Mucosa of descending colon (tissue), 3 donors: ENCODE measurements at regions not wholly inside any gene's neighbourhood (a gene's known extent, or its start where the extent isn't known, plus 50 kb on each side); places are given as distances from the start of the nearest gene placed in this dataset.

ENCODE experiments used
- ATAC-seq: fragments of 200-7000 bp; cut with Tn5 transposase; one replicate; pipeline ENCODE4 v1.9.1; 2020; ENCODE audit warnings: mild to moderate bottlenecking, moderate library complexity
- DNase-seq, 3 donors: peaks; one replicate each; pipeline ENCODE4 v3.0.0-alpha.2; 2020
- H3K36me3 ChIP-seq: fragments of 200-600 bp; one replicate; pipeline ENCODE4 v1.8.0; 2021; ENCODE audit warnings: low read depth, mild to moderate bottlenecking
- H3K4me1 ChIP-seq: fragments of 200-600 bp; one replicate; pipeline ENCODE4 v1.8.0; 2021; ENCODE audit warnings: low read depth, mild to moderate bottlenecking
- H3K4me3 ChIP-seq: fragments of 200-600 bp; one replicate; pipeline ENCODE4 v1.8.0; 2021; ENCODE audit warnings: mild to moderate bottlenecking
- H3K9me3 ChIP-seq: fragments of 200-600 bp; one replicate; pipeline ENCODE4 v1.8.0; 2021; ENCODE audit warnings: mild to moderate bottlenecking
- CTCF ChIP-seq: fragments of 200-600 bp; IDR thresholded peaks from one replicate; pipeline ENCODE4 v1.8.0; 2022; ENCODE audit warnings: antibody characterized with exemption, mild to moderate bottlenecking
- intact Hi-C, 2 donors: fragments of 100-400 bp; cut with DNase I in 1 of 2; cut with micrococcal nuclease in 1 of 2; formaldehyde crosslinking; loops; one replicate each; pipeline versions ENCODE4 v1.11.0 to v1.11.1; 2022; cut with DNase I, micrococcal nuclease
- donor health status: DM: no; HTN: no; CAD: no; lungs with moderate emphysema.
- donor health status: DM: no; HTN: no; CAD: no.
- donor health status: DM: no; HTN: yes; CAD: no.

DNA sequence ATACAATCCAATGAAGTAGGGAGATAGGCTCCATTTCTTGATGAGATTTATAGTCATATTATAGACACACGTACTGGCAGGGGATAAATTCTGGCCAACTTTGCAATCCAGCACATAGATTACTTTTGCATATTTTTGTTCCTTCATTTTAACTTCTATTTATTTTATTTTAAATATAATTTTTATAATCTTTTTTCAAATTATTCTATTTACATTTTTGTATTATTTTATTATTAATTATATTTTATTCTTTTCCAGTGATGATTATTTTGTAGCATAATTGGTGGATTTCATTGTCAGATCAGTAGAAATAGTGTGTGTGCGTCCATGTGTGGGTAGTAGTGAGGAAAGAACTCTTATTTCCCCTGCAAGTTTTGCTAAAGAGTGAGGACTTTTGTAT, 980.1 kb upstream of the TYRP1 start:
- peaks cover 33% of the 10 kb centered on the region for H3K9me3 ChIP-seq
- no peak for TF ChIP-seq CTCF
- ATAC-seq (no peak), DNase-seq (no peak)
- no peaks in the 10 kb centered on the region for H3K4me1 ChIP-seq
- intact Hi-C loops: no loop called here
- no peaks in the 10 kb centered on the region for H3K36me3 ChIP-seq
- no peak overlapping the region for H3K4me3 ChIP-seq

GRCh38 chr9:11722957-11723356, 970.2 kb upstream of the TYRP1 start:
- intact Hi-C loops: no loop called here
- H3K4me1 ChIP-seq: no peaks in the 10 kb centered on the region

GRCh38 chr9:11726659-11727058, 966.5 kb upstream of the TYRP1 start:
- intact Hi-C loops: no loop called here

More at GRCh38 chr9:11722957-11723356, 970.2 kb upstream of the TYRP1 start:
- no peak for TF ChIP-seq CTCF
- DNase-seq (no peak), ATAC-seq (no peak)
- Histone ChIP-seq H3K4me3 (no peak overlapping the region), H3K9me3 (peaks cover 32% of the 10 kb centered on the region), H3K36me3 (no peaks in the 10 kb centered on the region)

DNA sequence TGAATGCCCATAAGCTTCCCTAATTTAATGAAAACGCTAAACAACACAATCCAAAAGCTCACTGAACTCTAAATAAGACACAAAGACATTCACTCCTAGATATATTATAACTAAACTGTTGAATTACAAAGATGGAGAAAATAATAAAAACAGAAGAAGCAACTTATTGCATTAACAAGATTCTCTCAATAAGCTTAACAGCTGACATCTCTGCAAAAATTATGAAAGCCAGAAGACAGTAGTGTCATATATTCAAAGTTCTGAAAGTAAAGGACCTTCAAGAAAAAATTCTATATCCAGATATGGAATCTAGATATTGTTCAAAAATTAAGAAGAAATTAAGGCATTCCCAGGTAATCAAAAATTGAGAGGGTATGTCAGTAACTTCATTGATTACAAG, 957.8 kb upstream of the TYRP1 start:
- DNase-seq (no peak), ATAC-seq (no peak)
- no peak for TF ChIP-seq CTCF
- H3K9me3 ChIP-seq: peaks cover 48% of the 10 kb centered on the region
- H3K4me3 ChIP-seq: no peak overlapping the region
- no peaks in the 10 kb centered on the region for H3K4me1 ChIP-seq
- no peaks in the 10 kb centered on the region for H3K36me3 ChIP-seq
- intact Hi-C loops: no loop called here

More at GRCh38 chr9:11726659-11727058, 966.5 kb upstream of the TYRP1 start:
- Histone ChIP-seq H3K9me3 (peaks cover 46% of the 10 kb centered on the region), H3K4me3 (no peak overlapping the region), H3K36me3 (no peaks in the 10 kb centered on the region), H3K4me1 (no peaks in the 10 kb centered on the region)
- ATAC-seq (no peak), DNase-seq (no peak)
- TF ChIP-seq CTCF: no peak

- intact Hi-C loops: no loop called here
- no peaks in the 10 kb centered on the region for H3K4me1 ChIP-seq
Observed at GRCh38 chr9:11742471-11742870, 950.7 kb upstream of the TYRP1 start.

More at GRCh38 chr9:11742471-11742870, 950.7 kb upstream of the TYRP1 start:
- ATAC-seq (no peak), DNase-seq (no peak)
- H3K4me3 ChIP-seq: no peak overlapping the region
- TF ChIP-seq CTCF: no peak
- H3K36me3 ChIP-seq: no peaks in the 10 kb centered on the region
- H3K9me3 ChIP-seq: peaks cover 36% of the 10 kb centered on the region
